B cell (primary cell): ENCODE measurements at regions not wholly inside any gene's neighbourhood (a gene's known extent, or its start where the extent isn't known, plus 50 kb on each side); places are given as distances from the start of the nearest gene placed in this dataset.

Source experiments
- ATAC-seq: fragments of 200-7000 bp; cut with Tn5 transposase; one replicate; pipeline ENCODE4 v1.10.0; 2021; ENCODE audit warnings: low read depth, mild to moderate bottlenecking, moderate number of reproducible peaks, moderate library complexity
- CTCF ChIA-PET: fragments of 350-600 bp; sonication (Branson Sonifier 250); formaldehyde crosslinking; loops from one replicate; lab custom pipeline; 2021; ENCODE audit warnings: antibody characterized with exemption, inconsistent platforms; lab: Charles Lee
- POLR2A ChIA-PET: fragments of 350-600 bp; sonication (Branson Sonifier 250); formaldehyde crosslinking; loops from one replicate; lab custom pipeline; 2021; ENCODE audit warnings: antibody characterized with exemption; lab: Charles Lee
- DNase-seq: peaks from one replicate; pipeline ENCODE4 v3.0.0; 2013
- H2AFZ ChIP-seq: 2 replicates; pipeline ENCODE4 v1.6.1; 2012; ENCODE audit warnings: mild to moderate bottlenecking, low read depth, low read length; ENCODE audit not compliant: insufficient read depth, poor library complexity, severe bottlenecking
- H3K27ac ChIP-seq, 2 donors: 1 replicate in 1 of 2; 2 replicates in 1 of 2; pipeline ENCODE4 v1.5.1; 2012 to 2013; ENCODE audit warnings: low read length in 2 of 2, mild to moderate bottlenecking in 2 of 2, moderate library complexity in 1 of 2
- H3K27me3 ChIP-seq, 4 experiments: fragments of 200-600 bp in 1 of 4; sonication (generic) in 1 of 4; replicated peaks in 1 of 4; 1 replicate in 2 of 4; 2 replicates in 2 of 4; pipeline versions ENCODE4 v1.6.1 to v1.7.0; 2013 to 2016; ENCODE audit warnings: low read length in 3 of 4, mild to moderate bottlenecking in 2 of 4, mixed read lengths in 1 of 4, moderate library complexity in 1 of 4; ENCODE audit not compliant: insufficient read depth in 4 of 4, control insufficient read depth in 3 of 4; ENCODE audit errors: control extremely low read depth in 1 of 4
- H3K36me3 ChIP-seq, 2 experiments: replicated peaks in 1 of 2; 1 replicate in 1 of 2; 2 replicates in 1 of 2; pipeline versions ENCODE4 v1.6.1 to v1.7.1; 2013; ENCODE audit warnings: low read length in 1 of 2; ENCODE audit not compliant: insufficient read depth in 2 of 2, control insufficient read depth in 1 of 2; ENCODE audit errors: control extremely low read depth in 1 of 2, extremely low read depth in 1 of 2
- H3K4me1 ChIP-seq, 2 donors: fragments of 200-600 bp in 1 of 2; sonication (generic) in 1 of 2; 1 replicate in 1 of 2; 2 replicates in 1 of 2; pipeline versions ENCODE4 v1.5.1 to v1.6.1; 2013 to 2017; ENCODE audit warnings: low read length in 2 of 2; ENCODE audit not compliant: control insufficient read depth in 2 of 2, insufficient read depth in 2 of 2
- H3K4me2 ChIP-seq: replicated peaks from 2 replicates; pipeline ENCODE3; 2012; ENCODE audit warnings: mild to moderate bottlenecking, low read depth, low read length; ENCODE audit not compliant: poor library complexity, severe bottlenecking
- H3K4me3 ChIP-seq, 5 experiments: fragments of 200-600 bp in 1 of 5; sonication (generic) in 1 of 5; 1 replicate in 3 of 5; 2 replicates in 2 of 5; pipeline versions ENCODE4 v1.5.1 to v1.7.0; 2011 to 2016; ENCODE audit warnings: low read length in 4 of 5, mild to moderate bottlenecking in 4 of 5, low read depth in 2 of 5, control low read depth in 1 of 5, moderate library complexity in 1 of 5; ENCODE audit not compliant: insufficient read depth in 1 of 5; ENCODE audit errors: control extremely low read depth in 1 of 5, extremely low read depth in 1 of 5
- H3K79me2 ChIP-seq: fragments of 200-600 bp; sonication (generic); one replicate; pipeline ENCODE4 v1.6.0; 2016; ENCODE audit warnings: low read length; ENCODE audit not compliant: control insufficient read depth, insufficient read depth
- H3K9ac ChIP-seq: fragments of 200-600 bp; sonication (generic); 2 replicates; pipeline ENCODE4 v1.6.1; 2017; ENCODE audit warnings: mild to moderate bottlenecking, low read length, moderate library complexity
- H3K9me3 ChIP-seq, 3 donors: one replicate each; pipeline versions ENCODE4 v1.6.1 to v1.7.1; 2013; ENCODE audit warnings: low read length in 2 of 3; ENCODE audit not compliant: control insufficient read depth in 2 of 3, insufficient read depth in 1 of 3; ENCODE audit errors: control extremely low read depth in 1 of 3
- H4K20me1 ChIP-seq: 2 replicates; pipeline ENCODE4 v1.6.0; 2012; ENCODE audit warnings: mild to moderate bottlenecking, low read length; ENCODE audit not compliant: insufficient read depth, control insufficient read depth, poor library complexity, severe bottlenecking
- H3K27ac Mint-ChIP-seq: one replicate; pipeline ENCODE4 v1.8.0; 2021; ENCODE audit warnings: mixed read lengths
- H3K27me3 Mint-ChIP-seq: one replicate; pipeline ENCODE4 v1.8.0; 2021; ENCODE audit warnings: mixed read lengths
- H3K4me1 Mint-ChIP-seq: one replicate; pipeline ENCODE4 v1.8.0; 2021; ENCODE audit warnings: mixed read lengths
- H3K4me3 Mint-ChIP-seq: one replicate; pipeline ENCODE4 v1.8.0; 2021; ENCODE audit warnings: mixed read lengths
- H3K9me3 Mint-ChIP-seq: one replicate; pipeline ENCODE4 v1.8.0; 2022; ENCODE audit warnings: mixed read lengths; ENCODE audit not compliant: insufficient read depth
- EZH2 ChIP-seq: IDR thresholded peaks from 2 replicates; pipeline ENCODE4 v1.6.1; 2012; ENCODE audit warnings: borderline replicate concordance, low read depth, mild to moderate bottlenecking, moderate library complexity, low read length; ENCODE audit not compliant: insufficient read depth, poor library complexity, severe bottlenecking
- WGBS: methylation state at CpG from one replicate; pipeline ENCODE4 v1.1.5; 2013; ENCODE audit warnings: missing lambda C conversion rate; ENCODE audit not compliant: insufficient coverage; 5-methylcytosine and 5-hydroxymethylcytosine counted together
- intact Hi-C: fragments of 100-400 bp; cut with micrococcal nuclease; formaldehyde crosslinking; loops from one replicate; pipeline ENCODE4 v1.10.0; 2022
- TF ChIP-seq, protein P1 (sequence below): fragments of 200-600 bp; IDR thresholded peaks from one replicate; pipeline ENCODE4 v1.8.0; 2022; ENCODE audit warnings: antibody characterized with exemption, mild to moderate bottlenecking

DNA sequence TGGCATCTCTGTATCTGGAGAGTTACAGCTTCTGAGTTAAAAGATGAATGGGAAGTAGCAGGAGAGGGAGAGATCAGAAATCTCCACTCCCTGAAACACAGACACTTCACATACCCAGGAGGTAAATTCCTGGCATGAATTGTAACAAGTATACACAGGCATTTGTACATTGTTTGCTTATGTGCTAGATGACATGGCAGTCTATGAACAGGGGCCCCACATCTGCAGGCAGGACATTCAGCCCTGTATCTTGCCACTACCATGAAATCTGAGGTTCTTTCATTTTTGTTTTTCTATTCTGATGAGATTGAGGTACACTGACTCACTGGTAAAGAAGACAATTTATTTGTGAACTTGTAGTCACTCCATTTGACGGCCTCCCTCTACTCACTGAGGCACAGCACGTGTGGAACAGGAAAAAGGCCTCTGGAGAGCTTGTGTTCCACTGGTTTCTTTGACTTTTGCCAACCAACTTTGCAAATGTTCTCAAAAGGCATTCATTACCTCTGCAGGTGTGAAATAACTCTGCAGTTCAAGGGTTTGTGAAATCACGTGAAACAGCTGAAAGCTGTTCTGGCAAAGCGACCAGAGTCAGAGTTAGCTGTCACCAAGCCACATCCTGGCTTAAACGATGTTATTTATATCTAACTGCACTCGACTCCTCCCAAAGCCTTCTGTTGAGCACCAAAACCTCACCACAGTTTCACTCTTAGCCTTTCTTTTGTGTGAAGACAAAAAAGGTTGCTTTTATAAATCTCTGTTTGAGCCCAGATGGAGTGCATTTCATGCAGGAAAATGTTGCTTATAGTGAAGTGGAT is 401.3 kb upstream of the CFAP20DC start:
- no peak for TF ChIP-seq EZH2
- TF ChIP-seq, protein P1, sequence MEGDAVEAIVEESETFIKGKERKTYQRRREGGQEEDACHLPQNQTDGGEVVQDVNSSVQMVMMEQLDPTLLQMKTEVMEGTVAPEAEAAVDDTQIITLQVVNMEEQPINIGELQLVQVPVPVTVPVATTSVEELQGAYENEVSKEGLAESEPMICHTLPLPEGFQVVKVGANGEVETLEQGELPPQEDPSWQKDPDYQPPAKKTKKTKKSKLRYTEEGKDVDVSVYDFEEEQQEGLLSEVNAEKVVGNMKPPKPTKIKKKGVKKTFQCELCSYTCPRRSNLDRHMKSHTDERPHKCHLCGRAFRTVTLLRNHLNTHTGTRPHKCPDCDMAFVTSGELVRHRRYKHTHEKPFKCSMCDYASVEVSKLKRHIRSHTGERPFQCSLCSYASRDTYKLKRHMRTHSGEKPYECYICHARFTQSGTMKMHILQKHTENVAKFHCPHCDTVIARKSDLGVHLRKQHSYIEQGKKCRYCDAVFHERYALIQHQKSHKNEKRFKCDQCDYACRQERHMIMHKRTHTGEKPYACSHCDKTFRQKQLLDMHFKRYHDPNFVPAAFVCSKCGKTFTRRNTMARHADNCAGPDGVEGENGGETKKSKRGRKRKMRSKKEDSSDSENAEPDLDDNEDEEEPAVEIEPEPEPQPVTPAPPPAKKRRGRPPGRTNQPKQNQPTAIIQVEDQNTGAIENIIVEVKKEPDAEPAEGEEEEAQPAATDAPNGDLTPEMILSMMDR: no peak
- Histone ChIP-seq H3K27ac (peak overlapping the region; percentile 54 to 84), H3K79me2 (no peaks in the 10 kb centered on the region), H3K36me3 (no peaks in the 10 kb centered on the region), H3K4me2 (peak overlapping the region; percentile 68), H3K4me3 (peak overlapping the region in 2 of 5 experiments; percentile 11 to 32), H2AFZ (peak overlapping the region; percentile 59), H3K4me1 (peaks cover 31 to 33% of the 10 kb centered on the region in 2 donors), H3K27me3 (no peaks in the 10 kb centered on the region), H4K20me1 (no peaks in the 10 kb centered on the region), H3K9me3 (no peaks in the 10 kb centered on the region), H3K9ac (peak overlapping the region; percentile 43)
- H3K9me3 Mint-ChIP-seq: no peaks in the 10 kb centered on the region
- H3K27me3 Mint-ChIP-seq: no peaks in the 10 kb centered on the region
- ATAC-seq (peak; percentile 83), DNase-seq (peak; percentile 62)
- intact Hi-C loops: no loop called here
- peak overlapping the region; percentile 84 for H3K27ac Mint-ChIP-seq
- peaks cover 40% of the 10 kb centered on the region for H3K4me1 Mint-ChIP-seq
- peak overlapping the region; percentile 68 for H3K4me3 Mint-ChIP-seq
- WGBS: 0% methylated on average over 4 of the region's 6 CpGs
- ChIA-PET CTCF (no interaction called here), POLR2A (no interaction called here)

DNA sequence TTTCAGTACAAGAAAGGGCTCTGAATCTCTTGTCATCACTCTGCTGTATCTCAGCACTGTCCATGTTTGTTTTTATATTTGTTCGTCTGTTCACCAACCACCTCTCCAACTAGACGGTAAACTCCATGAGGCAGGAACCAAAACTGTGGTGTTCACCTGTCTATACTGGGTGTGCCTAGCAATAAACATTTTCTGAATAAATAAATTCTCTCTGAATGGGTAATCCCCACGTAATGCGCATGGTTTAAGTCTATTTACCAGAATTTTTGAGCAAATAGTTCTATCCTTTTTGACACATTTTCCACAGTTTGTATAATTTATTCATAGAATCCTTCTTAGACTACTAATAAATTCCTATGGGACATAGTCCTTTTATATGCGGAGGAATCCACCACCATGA is 400.6 kb upstream of the CFAP20DC start:
- Histone ChIP-seq H3K4me3 (no peak overlapping the region), H3K36me3 (no peaks in the 10 kb centered on the region), H4K20me1 (no peaks in the 10 kb centered on the region), H3K4me2 (peak overlapping the region; percentile 68), H3K9me3 (no peaks in the 10 kb centered on the region), H3K27ac (peak overlapping the region; percentile 54 to 84), H3K79me2 (no peaks in the 10 kb centered on the region), H3K4me1 (peaks cover 31 to 33% of the 10 kb centered on the region in 2 donors), H2AFZ (no peak overlapping the region), H3K9ac (no peak overlapping the region), H3K27me3 (no peaks in the 10 kb centered on the region)
- Mint-ChIP-seq H3K27me3 (no peaks in the 10 kb centered on the region), H3K4me3 (no peak overlapping the region), H3K9me3 (no peaks in the 10 kb centered on the region), H3K4me1 (peaks cover 40% of the 10 kb centered on the region), H3K27ac (peak overlapping the region; percentile 84)
- ATAC-seq (no peak), DNase-seq (no peak)
- CTCF ChIA-PET: no interaction called here
- intact Hi-C loops: no loop called here
- no peak for TF ChIP-seq EZH2
- TF ChIP-seq, protein P1: no peak
- WGBS: no CpG with 5 or more reads among the region's 5 CpGs
- POLR2A ChIA-PET: no interaction called here
